EL (cell line): ENCODE measurements at regions not wholly inside any gene's neighbourhood (a gene's known extent, or its start where the extent isn't known, plus 50 kb on each side); places are given as distances from the start of the nearest gene placed in this dataset.
A peak's percentile ranks its signal among the peaks of the same experiment; 100 is the strongest.

Source experiments
- DNase-seq: peaks from one replicate; pipeline ENCODE4 v3.0.0-alpha.2; 2016

- DNase-seq = peak; percentile 74
Observed at GRCh38 chr1:98104289-98104688, 183.5 kb upstream of the DPYD start.

DNA sequence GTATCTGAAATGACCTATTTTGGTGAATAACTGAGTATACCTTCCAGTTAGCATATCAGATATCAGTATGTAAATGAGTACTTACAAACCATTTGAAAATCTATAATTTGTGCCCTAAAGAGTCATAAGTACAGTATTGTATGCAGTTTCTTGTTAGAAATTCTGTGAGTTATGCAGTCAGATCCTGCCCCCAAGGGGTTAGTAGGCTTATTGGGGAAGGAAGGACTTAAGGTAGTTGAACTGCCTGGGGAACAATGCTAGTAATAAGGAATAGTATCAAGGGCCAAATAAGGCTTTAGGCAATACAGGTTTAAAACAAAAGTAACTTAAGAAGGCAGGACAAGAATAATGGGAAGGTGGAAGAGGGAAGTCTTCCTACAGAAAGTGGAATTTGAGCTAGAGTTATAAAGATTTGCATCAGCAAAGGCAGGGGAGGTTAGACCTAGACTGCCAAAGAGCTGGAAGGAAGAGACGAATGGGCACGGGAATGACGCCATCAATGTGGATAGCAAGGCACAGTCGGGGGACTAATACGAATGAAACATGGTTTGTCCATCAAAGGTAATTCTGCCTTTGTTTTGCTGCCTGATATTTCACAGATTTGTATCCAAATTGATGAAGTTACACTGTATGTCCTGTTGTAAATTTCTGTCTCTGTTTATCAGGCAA lies 182.9 kb upstream of the DPYD start:
- peak; percentile 39 for DNase-seq

- peak; percentile 21 for DNase-seq
Observed at GRCh38 chr1:98102345-98103030, 181.7 kb upstream of the DPYD start.

GRCh38 chr1:98101364-98101763 lies 180.5 kb upstream of the DPYD start:
- no peak for DNase-seq

DNA sequence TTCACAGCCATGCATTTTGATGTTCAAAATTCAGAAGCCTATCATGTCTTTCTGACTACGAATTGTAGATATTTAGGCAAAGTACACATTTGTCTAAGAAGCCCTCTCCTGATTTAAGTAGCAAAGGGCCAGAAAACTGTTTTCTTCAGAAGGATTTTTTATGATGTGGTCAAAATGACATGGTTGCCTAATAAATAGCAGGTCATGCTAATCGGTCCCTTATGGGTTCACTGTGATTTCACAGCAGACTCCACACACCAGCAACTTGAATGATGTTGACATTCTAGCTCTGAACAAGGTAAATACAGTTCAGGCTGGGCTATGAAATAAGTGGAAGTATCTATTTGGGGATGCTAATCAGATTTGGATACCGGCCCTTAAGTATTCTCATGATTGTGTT lies 178.7 kb upstream of the DPYD start:
- no peak for DNase-seq

DNA sequence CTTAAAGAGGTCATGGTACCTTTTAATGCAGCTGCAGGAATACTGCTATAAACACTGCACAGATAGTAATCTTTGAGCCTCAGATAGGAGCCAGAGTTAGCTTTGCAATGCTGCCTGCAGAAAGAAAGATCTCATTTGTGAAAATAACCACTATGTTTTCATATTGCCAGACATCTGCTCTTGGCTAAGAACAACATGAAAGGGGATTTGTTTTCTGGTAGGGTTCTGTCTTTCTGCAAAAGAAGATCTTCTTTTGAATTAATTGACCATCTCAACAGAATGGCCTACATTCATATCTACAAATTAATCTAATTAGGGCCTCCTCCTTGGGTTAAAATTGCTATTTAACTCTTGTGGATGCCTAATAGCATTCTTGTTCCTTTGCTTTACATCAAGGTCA lies 177.6 kb upstream of the DPYD start:
- DNase-seq = no peak

DNA sequence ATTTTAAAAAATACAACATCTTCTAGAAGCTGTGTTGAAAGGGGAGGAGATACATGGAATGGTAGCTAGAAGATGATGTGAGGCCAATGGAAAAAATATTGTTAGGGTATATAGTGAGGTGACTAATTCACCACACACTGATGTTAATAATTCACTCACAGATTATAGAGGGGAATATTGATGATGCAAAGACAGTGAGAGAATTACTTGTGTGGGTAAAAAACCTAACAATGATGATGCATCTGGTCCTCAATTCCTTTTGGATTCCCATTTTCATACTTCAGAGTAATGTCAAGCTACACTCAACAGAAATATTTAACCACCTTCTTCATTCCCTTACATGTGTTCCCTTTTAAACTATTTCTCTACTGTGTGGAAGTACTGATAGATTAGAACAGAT lies 169.5 kb upstream of the DPYD start:
- DNase-seq = peak; percentile 51

GRCh38 chr1:98088381-98088780 lies 167.5 kb upstream of the DPYD start:
- DNase-seq = no peak

DNA sequence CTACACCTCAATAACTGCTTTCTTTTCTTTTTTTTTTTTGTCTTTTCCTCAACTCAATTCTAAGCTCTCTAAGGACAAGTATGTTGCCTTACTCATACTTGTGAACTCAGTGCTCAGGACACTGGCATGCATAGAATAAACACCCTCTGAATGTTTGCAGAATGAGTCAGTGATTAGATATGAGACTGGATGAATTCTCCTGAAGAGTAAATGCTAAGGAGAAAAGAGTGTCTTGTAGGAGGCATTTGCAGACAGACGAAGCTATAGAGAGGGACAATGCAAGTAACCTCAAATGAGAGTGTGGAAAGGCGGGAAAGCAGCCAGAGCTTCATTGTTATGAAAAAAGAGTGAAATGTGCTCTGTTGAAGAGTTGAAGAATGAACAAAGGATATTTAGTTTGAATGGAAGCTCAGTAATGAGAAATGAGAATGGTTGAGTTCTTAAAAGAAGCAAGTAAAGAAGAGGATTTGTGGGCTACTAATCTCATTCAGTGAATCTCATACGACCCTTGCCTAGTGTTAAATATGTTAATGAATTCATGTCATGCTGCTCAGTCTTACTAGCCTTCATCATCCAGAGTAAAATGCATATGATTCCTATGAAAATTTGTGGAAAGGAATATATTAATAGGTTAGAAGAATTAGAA lies 166.1 kb upstream of the DPYD start:
- peak; percentile 99 for DNase-seq

DNA sequence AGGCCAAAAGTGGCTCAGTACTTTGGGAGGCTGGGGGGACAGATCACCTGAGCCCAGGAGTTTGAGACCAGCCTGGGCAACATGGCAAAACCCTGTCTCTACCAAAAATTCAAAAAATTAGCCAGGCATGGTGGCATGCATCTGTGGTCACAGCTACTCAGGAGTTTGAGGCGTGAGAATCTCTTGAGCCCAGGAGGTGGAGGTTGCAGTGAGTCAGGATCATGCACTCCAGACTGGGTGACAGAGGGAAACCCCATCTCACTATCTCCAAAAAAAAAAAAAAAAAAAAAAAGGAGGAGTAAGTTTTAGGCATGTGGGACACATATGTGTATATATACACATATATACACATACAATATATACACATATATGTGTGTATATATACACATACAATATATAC lies 165.3 kb upstream of the DPYD start:
- peak; percentile 95 for DNase-seq

DNA sequence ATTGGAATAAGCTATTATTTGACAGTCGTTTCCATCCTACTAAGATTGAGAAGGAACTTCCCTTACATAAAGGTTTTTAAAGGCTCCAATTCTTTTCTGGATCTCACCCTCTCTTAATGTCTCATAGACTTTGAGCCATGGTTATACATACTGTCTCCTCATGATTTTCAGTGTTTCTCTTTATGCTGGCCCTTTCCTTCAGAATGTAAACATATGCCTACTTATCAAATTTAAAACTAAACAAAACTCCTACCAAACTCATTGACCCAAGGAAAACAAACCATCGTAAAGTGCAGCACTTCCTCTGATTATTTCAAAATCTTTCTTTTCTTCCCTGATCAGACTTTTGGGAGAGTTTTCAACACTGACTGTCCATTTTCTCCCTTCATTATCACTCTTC lies 163.4 kb upstream of the DPYD start:
- no peak for DNase-seq

- DNase-seq = no peak
Observed at GRCh38 chr1:98081944-98082343, 161.1 kb upstream of the DPYD start.

DNA sequence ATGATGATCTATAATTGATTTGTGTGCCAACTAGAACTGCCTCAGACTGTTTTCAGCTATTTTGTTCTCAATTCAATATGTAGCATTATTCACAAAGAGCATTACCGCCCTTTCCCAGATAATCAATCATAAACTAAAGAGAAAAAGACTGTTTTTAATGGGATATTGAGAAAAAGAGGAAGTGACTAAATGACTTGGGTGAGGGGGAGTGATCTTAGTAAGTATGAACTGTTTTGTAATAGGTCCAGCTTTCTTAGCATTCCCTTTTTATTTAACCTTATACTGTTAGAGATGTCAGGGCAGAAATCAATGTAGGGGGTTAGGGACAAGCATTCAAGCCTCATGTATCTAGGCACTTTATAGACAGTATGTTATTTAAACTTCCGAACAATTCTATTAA lies 157.8 kb upstream of the DPYD start:
- DNase-seq = no peak

- DNase-seq = peak; percentile 68
Observed at GRCh38 chr1:98077691-98078090, 156.9 kb upstream of the DPYD start.

DNA sequence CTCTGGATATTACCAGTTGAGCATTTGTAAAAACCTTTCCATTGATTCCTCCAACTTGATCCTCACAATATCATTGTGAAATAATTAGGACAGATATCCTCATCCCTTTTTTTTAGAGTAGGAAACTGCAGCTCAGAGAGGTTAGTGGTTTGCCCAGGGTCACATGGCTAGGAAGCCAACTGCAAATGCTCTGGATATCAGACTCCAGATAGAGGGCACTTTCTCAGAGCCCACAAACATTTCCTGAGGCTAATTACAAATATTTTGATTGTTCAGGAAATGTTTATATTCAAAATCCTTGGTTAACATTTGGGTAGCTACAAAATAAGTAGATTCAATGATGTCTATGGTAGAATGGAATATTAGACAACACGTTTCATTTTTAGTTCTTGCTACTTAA lies 154.8 kb upstream of the DPYD start:
- peak; percentile 31 for DNase-seq

- DNase-seq = no peak
Observed at GRCh38 chr1:98073823-98074222, 153.0 kb upstream of the DPYD start.

- DNase-seq = no peak
Observed at GRCh38 chr1:98073106-98073505, 152.3 kb upstream of the DPYD start.

DNA sequence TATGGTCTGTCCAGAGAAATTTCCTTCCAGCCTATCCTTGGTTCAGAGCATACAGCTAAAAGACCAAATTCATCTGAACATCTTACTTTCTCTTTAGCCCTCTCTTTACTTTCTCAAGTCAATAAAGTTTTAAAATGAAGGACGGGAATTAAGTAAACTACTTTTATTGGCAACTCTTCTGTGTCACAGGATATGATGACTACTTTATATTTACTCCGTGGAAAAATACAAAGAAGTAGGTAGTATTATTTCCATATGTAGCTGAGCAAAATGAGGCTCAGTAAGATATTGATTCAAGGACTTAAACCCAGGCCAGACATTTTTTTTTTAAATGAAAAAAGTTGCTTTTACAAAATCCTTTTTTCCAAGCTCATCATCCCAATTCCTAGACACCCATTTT lies 151.2 kb upstream of the DPYD start:
- no peak for DNase-seq

GRCh38 chr1:98068016-98068415 lies 147.2 kb upstream of the DPYD start:
- no peak for DNase-seq

GRCh38 chr1:98066911-98067310 lies 146.1 kb upstream of the DPYD start:
- no peak for DNase-seq

DNA sequence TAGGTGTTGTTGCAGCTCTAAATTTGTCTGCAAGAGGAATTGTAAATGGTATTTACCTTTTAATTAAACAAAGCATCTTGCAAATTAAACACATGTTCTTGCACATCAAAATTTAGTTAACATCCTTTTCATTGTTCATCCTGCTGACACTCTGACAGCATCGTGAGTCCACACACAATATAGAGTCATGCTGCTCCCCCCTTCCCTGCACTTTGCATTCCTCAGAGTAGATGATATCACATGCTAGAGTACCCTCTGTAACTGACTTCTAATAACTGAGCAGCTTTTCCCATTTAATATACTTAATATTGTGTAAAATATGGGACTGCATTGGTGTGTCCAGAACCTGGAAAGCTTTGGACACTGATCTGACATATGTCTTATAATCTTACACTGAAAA lies 138.8 kb upstream of the DPYD start:
- peak; percentile 60 for DNase-seq

GRCh38 chr1:98058676-98059075 lies 137.8 kb upstream of the DPYD start:
- DNase-seq = no peak

DNA sequence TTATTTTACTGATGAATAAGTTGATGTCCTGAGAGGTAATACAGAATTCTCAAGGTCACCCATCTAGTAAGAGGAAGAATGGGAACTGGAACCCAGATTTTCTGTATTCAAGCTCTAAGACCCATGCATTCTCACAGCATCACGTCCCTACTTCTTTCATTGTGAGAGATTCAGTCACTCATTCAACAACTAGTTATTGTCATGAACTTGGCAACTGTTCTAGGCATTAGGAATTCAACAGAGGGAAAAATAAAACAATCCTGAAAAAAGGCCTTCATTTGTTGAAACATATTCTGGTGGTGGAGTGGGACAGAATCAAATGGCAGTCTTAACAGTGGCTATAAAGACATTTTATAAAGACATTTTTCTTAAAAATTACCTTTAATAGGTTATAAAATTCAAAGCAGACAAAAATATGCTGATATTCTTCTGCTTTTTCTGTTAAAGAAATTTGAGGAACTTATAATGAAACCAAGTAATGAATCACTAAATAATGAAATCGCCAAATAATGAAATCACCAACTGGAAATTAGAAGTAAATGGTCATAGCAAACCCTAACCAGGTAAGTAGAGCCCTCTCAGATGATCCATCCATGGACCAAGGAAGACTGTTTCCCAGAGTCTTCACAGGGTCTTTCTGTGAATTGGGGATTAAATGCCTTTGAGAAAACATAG lies 136.5 kb upstream of the DPYD start:
- no peak for DNase-seq

- DNase-seq = no peak
Observed at GRCh38 chr1:98056781-98057180, 135.9 kb upstream of the DPYD start.
